ENCODE measurements at regions not wholly inside any gene's neighbourhood (a gene's known extent, or its start where the extent isn't known, plus 50 kb on each side); places are given as distances from the start of the nearest gene placed in this dataset.

- Histone ChIP-seq H3K79me2 (ENCODE audit: insufficient read depth, low read length) (no peaks in the 10 kb centered on the region), H3K4me2 (ENCODE audit: insufficient read depth, low read length) (no peak overlapping the region), H3K4me3 (ENCODE audit: low read depth in 1 of 2, low read length in 2 of 2) (no peak overlapping the region), H3K9ac (ENCODE audit: low read depth, low read length) (no peak overlapping the region), H3K27me3 (ENCODE audit: insufficient read depth, low read length, poor library complexity) (no peaks in the 10 kb centered on the region), H3K4me1 (ENCODE audit: insufficient read depth, low read length) (no peaks in the 10 kb centered on the region), H3K9me3 (ENCODE audit: insufficient read depth, low read length, severe bottlenecking) (no peaks in the 10 kb centered on the region), H3K27ac (ENCODE audit: low read length) (no peak overlapping the region), H2AFZ (ENCODE audit: low read depth, low read length) (no peak overlapping the region), H3K36me3 (ENCODE audit: insufficient read depth, low read length) (no peaks in the 10 kb centered on the region), H4K20me1 (ENCODE audit: insufficient read depth, low read length) (no peaks in the 10 kb centered on the region)
- DNase-seq = no peak
- TF ChIP-seq, protein P1, sequence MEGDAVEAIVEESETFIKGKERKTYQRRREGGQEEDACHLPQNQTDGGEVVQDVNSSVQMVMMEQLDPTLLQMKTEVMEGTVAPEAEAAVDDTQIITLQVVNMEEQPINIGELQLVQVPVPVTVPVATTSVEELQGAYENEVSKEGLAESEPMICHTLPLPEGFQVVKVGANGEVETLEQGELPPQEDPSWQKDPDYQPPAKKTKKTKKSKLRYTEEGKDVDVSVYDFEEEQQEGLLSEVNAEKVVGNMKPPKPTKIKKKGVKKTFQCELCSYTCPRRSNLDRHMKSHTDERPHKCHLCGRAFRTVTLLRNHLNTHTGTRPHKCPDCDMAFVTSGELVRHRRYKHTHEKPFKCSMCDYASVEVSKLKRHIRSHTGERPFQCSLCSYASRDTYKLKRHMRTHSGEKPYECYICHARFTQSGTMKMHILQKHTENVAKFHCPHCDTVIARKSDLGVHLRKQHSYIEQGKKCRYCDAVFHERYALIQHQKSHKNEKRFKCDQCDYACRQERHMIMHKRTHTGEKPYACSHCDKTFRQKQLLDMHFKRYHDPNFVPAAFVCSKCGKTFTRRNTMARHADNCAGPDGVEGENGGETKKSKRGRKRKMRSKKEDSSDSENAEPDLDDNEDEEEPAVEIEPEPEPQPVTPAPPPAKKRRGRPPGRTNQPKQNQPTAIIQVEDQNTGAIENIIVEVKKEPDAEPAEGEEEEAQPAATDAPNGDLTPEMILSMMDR (IDR thresholded peaks at IDR 0.05; ENCODE audit: borderline replicate concordance, extremely low read depth, low read length, poor library complexity, severe bottlenecking) = no peak
- TF ChIP-seq EZH2 (IDR thresholded peaks at IDR 0.05; ENCODE audit: borderline replicate concordance, low read depth, low read length, severe bottlenecking) = no peak
- ATAC-seq (ENCODE audit: insufficient read depth, low read depth) = no peak
Observed at GRCh38 chr20:16978497-16978896, 230.3 kb downstream of the OTOR start.

DNA sequence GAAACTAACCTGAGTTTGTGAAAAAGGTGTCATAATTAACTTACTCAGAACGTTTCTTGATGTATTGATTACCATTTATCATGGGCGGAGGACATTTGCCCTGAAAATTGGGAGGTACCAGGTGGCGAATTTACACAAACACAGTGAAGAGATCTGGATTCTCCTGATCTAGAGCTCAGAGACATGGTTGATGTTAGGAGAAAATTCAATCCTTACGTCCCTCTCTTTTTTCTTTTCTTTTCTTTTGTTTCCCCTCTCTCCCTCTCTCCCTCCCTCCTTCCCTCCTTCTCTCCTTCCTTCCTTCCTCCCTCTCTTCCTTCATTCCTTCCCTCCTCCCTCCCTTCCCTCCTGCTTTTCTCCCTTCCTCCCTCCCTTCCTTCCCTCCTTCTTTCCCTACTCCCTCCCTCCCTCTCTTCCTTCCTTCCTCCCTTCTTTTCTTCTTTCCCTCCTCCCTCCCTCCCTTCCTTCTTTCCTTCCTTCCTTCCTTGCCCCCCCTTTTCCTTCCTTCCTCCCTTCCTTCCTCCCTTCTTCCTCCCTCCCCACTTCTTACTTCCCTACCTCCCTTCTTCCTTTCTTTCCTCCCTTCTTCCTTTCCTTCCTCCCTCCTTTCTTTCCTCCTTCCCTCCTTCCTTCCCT, 234.1 kb downstream of the OTOR start:
- Histone ChIP-seq H3K4me2 (ENCODE audit: insufficient read depth, low read length) (no peak overlapping the region), H3K27me3 (ENCODE audit: insufficient read depth, low read length, poor library complexity) (no peaks in the 10 kb centered on the region), H3K9ac (ENCODE audit: low read depth, low read length) (no peak overlapping the region), H4K20me1 (ENCODE audit: insufficient read depth, low read length) (no peaks in the 10 kb centered on the region), H3K27ac (ENCODE audit: low read length) (no peak overlapping the region), H3K36me3 (ENCODE audit: insufficient read depth, low read length) (no peaks in the 10 kb centered on the region), H2AFZ (ENCODE audit: low read depth, low read length) (no peak overlapping the region), H3K79me2 (ENCODE audit: insufficient read depth, low read length) (no peaks in the 10 kb centered on the region), H3K9me3 (ENCODE audit: insufficient read depth, low read length, severe bottlenecking) (no peaks in the 10 kb centered on the region), H3K4me3 (ENCODE audit: low read depth in 1 of 2, low read length in 2 of 2) (no peak overlapping the region), H3K4me1 (ENCODE audit: insufficient read depth, low read length) (no peaks in the 10 kb centered on the region)
- no peak for TF ChIP-seq EZH2 (IDR thresholded peaks at IDR 0.05; ENCODE audit: borderline replicate concordance, low read depth, low read length, severe bottlenecking)
- TF ChIP-seq, protein P1 (IDR thresholded peaks at IDR 0.05; ENCODE audit: borderline replicate concordance, extremely low read depth, low read length, poor library complexity, severe bottlenecking) = no peak
- no peak for DNase-seq
- no peak for ATAC-seq (ENCODE audit: insufficient read depth, low read depth)

- H3K4me1 ChIP-seq (ENCODE audit: insufficient read depth, low read length) = no peaks in the 10 kb centered on the region
- no peak overlapping the region for H3K4me3 ChIP-seq (ENCODE audit: low read depth in 1 of 2, low read length in 2 of 2)
- H3K9ac ChIP-seq (ENCODE audit: low read depth, low read length) = no peak overlapping the region
- H3K79me2 ChIP-seq (ENCODE audit: insufficient read depth, low read length) = no peaks in the 10 kb centered on the region
- no peak overlapping the region for H3K27ac ChIP-seq (ENCODE audit: low read length)
- no peak overlapping the region for H3K4me2 ChIP-seq (ENCODE audit: insufficient read depth, low read length)
- ATAC-seq (ENCODE audit: insufficient read depth, low read depth) = no peak
- H3K36me3 ChIP-seq (ENCODE audit: insufficient read depth, low read length) = no peaks in the 10 kb centered on the region
- no peaks in the 10 kb centered on the region for H3K9me3 ChIP-seq (ENCODE audit: insufficient read depth, low read length, severe bottlenecking)
- DNase-seq = no peak
- no peaks in the 10 kb centered on the region for H3K27me3 ChIP-seq (ENCODE audit: insufficient read depth, low read length, poor library complexity)
- TF ChIP-seq, protein P1 (IDR thresholded peaks at IDR 0.05; ENCODE audit: borderline replicate concordance, extremely low read depth, low read length, poor library complexity, severe bottlenecking) = no peak
- TF ChIP-seq EZH2 (IDR thresholded peaks at IDR 0.05; ENCODE audit: borderline replicate concordance, low read depth, low read length, severe bottlenecking) = no peak
- H4K20me1 ChIP-seq (ENCODE audit: insufficient read depth, low read length) = no peaks in the 10 kb centered on the region
- no peak overlapping the region for H2AFZ ChIP-seq (ENCODE audit: low read depth, low read length)
Observed at GRCh38 chr20:16984481-16984880, 236.3 kb downstream of the OTOR start.

All from DND-41 (cell line).